Astrocyte of the cerebellum (primary cell): ENCODE measurements at regions not wholly inside any gene's neighbourhood (a gene's known extent, or its start where the extent isn't known, plus 50 kb on each side); places are given as distances from the start of the nearest gene placed in this dataset.
"Not testable (repeated sequence)": the region's sequence is repeated elsewhere in the genome, so short reads cannot be mapped to it uniquely, and the experiment has no call there.

Experiments
- DNase-seq: peaks from one replicate; pipeline ENCODE4 v3.0.0-alpha.2; 2011; ENCODE audit warnings: low read depth
- H3K4me3 ChIP-seq: 2 replicates; pipeline ENCODE4 v1.5.1; 2011; ENCODE audit warnings: mild to moderate bottlenecking, low read depth, low read length, moderate library complexity
- CTCF ChIP-seq: IDR thresholded peaks from 2 replicates; pipeline ENCODE4 v1.5.1; 2012; ENCODE audit warnings: low read length, low read depth, moderate library complexity, mild to moderate bottlenecking; ENCODE audit errors: missing control alignments
- in situ Hi-C: cut with HindIII; loops from 2 replicates; pipeline ENCODE4 v1.10.0; 2017; ENCODE audit warnings: low sequenced_read_pairs

- no peak for DNase-seq
- in situ Hi-C loops, result no loop called here
- TF ChIP-seq CTCF, result no peak
- no peak overlapping the region for H3K4me3 ChIP-seq
Observed at GRCh38 chr11:129705341-129705740, 110.3 kb upstream of the TMEM45B start.

GRCh38 chr11:129705933-129706332 is 109.7 kb upstream of the TMEM45B start:
- DNase-seq, result no peak
- H3K4me3 ChIP-seq, result no peak overlapping the region
- in situ Hi-C loops, result no loop called here
- no peak for TF ChIP-seq CTCF

- in situ Hi-C loops, result no loop called here
Observed at GRCh38 chr11:129709801-129710398, 105.7 kb upstream of the TMEM45B start.

GRCh38 chr11:129710423-129710822 is 105.2 kb upstream of the TMEM45B start:
- in situ Hi-C loops, result no loop called here
- TF ChIP-seq CTCF, result no peak
- no peak for DNase-seq
- no peak overlapping the region for H3K4me3 ChIP-seq

More at GRCh38 chr11:129709801-129710398, 105.7 kb upstream of the TMEM45B start:
- TF ChIP-seq CTCF, result no peak
- no peak for DNase-seq
- no peak overlapping the region for H3K4me3 ChIP-seq

- in situ Hi-C loops, result no loop called here
- no peak overlapping the region for H3K4me3 ChIP-seq
- DNase-seq, result no peak
- TF ChIP-seq CTCF, result no peak
Observed at GRCh38 chr11:129711760-129712159, 103.9 kb upstream of the TMEM45B start.

GRCh38 chr11:129712486-129713240 is 103.0 kb upstream of the TMEM45B start:
- H3K4me3 ChIP-seq, DNase-seq, in situ Hi-C loops: not testable (repeated sequence)

GRCh38 chr11:129719037-129719436 is 96.6 kb upstream of the TMEM45B start:
- no peak for DNase-seq
- no peak overlapping the region for H3K4me3 ChIP-seq
- TF ChIP-seq CTCF, result no peak
- in situ Hi-C loops, result no loop called here
